B cell (primary cell): ENCODE measurements at regions not wholly inside any gene's neighbourhood (a gene's known extent, or its start where the extent isn't known, plus 50 kb on each side); places are given as distances from the start of the nearest gene placed in this dataset.

Experiments
- ATAC-seq: fragments of 200-7000 bp; cut with Tn5 transposase; one replicate; pipeline ENCODE4 v1.10.0; 2021; ENCODE audit warnings: low read depth, mild to moderate bottlenecking, moderate number of reproducible peaks, moderate library complexity
- CTCF ChIA-PET: fragments of 350-600 bp; sonication (Branson Sonifier 250); formaldehyde crosslinking; loops from one replicate; lab custom pipeline; 2021; ENCODE audit warnings: antibody characterized with exemption, inconsistent platforms; lab: Charles Lee
- POLR2A ChIA-PET: fragments of 350-600 bp; sonication (Branson Sonifier 250); formaldehyde crosslinking; loops from one replicate; lab custom pipeline; 2021; ENCODE audit warnings: antibody characterized with exemption; lab: Charles Lee
- DNase-seq: peaks from one replicate; pipeline ENCODE4 v3.0.0; 2013
- H2AFZ ChIP-seq: 2 replicates; pipeline ENCODE4 v1.6.1; 2012; ENCODE audit warnings: mild to moderate bottlenecking, low read depth, low read length; ENCODE audit not compliant: insufficient read depth, poor library complexity, severe bottlenecking
- H3K27ac ChIP-seq, 2 donors: 1 replicate in 1 of 2; 2 replicates in 1 of 2; pipeline ENCODE4 v1.5.1; 2012 to 2013; ENCODE audit warnings: low read length in 2 of 2, mild to moderate bottlenecking in 2 of 2, moderate library complexity in 1 of 2
- H3K27me3 ChIP-seq, 4 experiments: fragments of 200-600 bp in 1 of 4; sonication (generic) in 1 of 4; replicated peaks in 1 of 4; 1 replicate in 2 of 4; 2 replicates in 2 of 4; pipeline versions ENCODE4 v1.6.1 to v1.7.0; 2013 to 2016; ENCODE audit warnings: low read length in 3 of 4, mild to moderate bottlenecking in 2 of 4, mixed read lengths in 1 of 4, moderate library complexity in 1 of 4; ENCODE audit not compliant: insufficient read depth in 4 of 4, control insufficient read depth in 3 of 4; ENCODE audit errors: control extremely low read depth in 1 of 4
- H3K36me3 ChIP-seq, 2 experiments: replicated peaks in 1 of 2; 1 replicate in 1 of 2; 2 replicates in 1 of 2; pipeline versions ENCODE4 v1.6.1 to v1.7.1; 2013; ENCODE audit warnings: low read length in 1 of 2; ENCODE audit not compliant: insufficient read depth in 2 of 2, control insufficient read depth in 1 of 2; ENCODE audit errors: control extremely low read depth in 1 of 2, extremely low read depth in 1 of 2
- H3K4me1 ChIP-seq, 2 donors: fragments of 200-600 bp in 1 of 2; sonication (generic) in 1 of 2; 1 replicate in 1 of 2; 2 replicates in 1 of 2; pipeline versions ENCODE4 v1.5.1 to v1.6.1; 2013 to 2017; ENCODE audit warnings: low read length in 2 of 2; ENCODE audit not compliant: control insufficient read depth in 2 of 2, insufficient read depth in 2 of 2
- H3K4me2 ChIP-seq: replicated peaks from 2 replicates; pipeline ENCODE3; 2012; ENCODE audit warnings: mild to moderate bottlenecking, low read depth, low read length; ENCODE audit not compliant: poor library complexity, severe bottlenecking
- H3K4me3 ChIP-seq, 5 experiments: fragments of 200-600 bp in 1 of 5; sonication (generic) in 1 of 5; 1 replicate in 3 of 5; 2 replicates in 2 of 5; pipeline versions ENCODE4 v1.5.1 to v1.7.0; 2011 to 2016; ENCODE audit warnings: low read length in 4 of 5, mild to moderate bottlenecking in 4 of 5, low read depth in 2 of 5, control low read depth in 1 of 5, moderate library complexity in 1 of 5; ENCODE audit not compliant: insufficient read depth in 1 of 5; ENCODE audit errors: control extremely low read depth in 1 of 5, extremely low read depth in 1 of 5
- H3K79me2 ChIP-seq: fragments of 200-600 bp; sonication (generic); one replicate; pipeline ENCODE4 v1.6.0; 2016; ENCODE audit warnings: low read length; ENCODE audit not compliant: control insufficient read depth, insufficient read depth
- H3K9ac ChIP-seq: fragments of 200-600 bp; sonication (generic); 2 replicates; pipeline ENCODE4 v1.6.1; 2017; ENCODE audit warnings: mild to moderate bottlenecking, low read length, moderate library complexity
- H3K9me3 ChIP-seq, 3 donors: one replicate each; pipeline versions ENCODE4 v1.6.1 to v1.7.1; 2013; ENCODE audit warnings: low read length in 2 of 3; ENCODE audit not compliant: control insufficient read depth in 2 of 3, insufficient read depth in 1 of 3; ENCODE audit errors: control extremely low read depth in 1 of 3
- H4K20me1 ChIP-seq: 2 replicates; pipeline ENCODE4 v1.6.0; 2012; ENCODE audit warnings: mild to moderate bottlenecking, low read length; ENCODE audit not compliant: insufficient read depth, control insufficient read depth, poor library complexity, severe bottlenecking
- H3K27ac Mint-ChIP-seq: one replicate; pipeline ENCODE4 v1.8.0; 2021; ENCODE audit warnings: mixed read lengths
- H3K27me3 Mint-ChIP-seq: one replicate; pipeline ENCODE4 v1.8.0; 2021; ENCODE audit warnings: mixed read lengths
- H3K4me1 Mint-ChIP-seq: one replicate; pipeline ENCODE4 v1.8.0; 2021; ENCODE audit warnings: mixed read lengths
- H3K4me3 Mint-ChIP-seq: one replicate; pipeline ENCODE4 v1.8.0; 2021; ENCODE audit warnings: mixed read lengths
- H3K9me3 Mint-ChIP-seq: one replicate; pipeline ENCODE4 v1.8.0; 2022; ENCODE audit warnings: mixed read lengths; ENCODE audit not compliant: insufficient read depth
- CTCF ChIP-seq: fragments of 200-600 bp; IDR thresholded peaks from one replicate; pipeline ENCODE4 v1.8.0; 2022; ENCODE audit warnings: antibody characterized with exemption, mild to moderate bottlenecking
- EZH2 ChIP-seq: IDR thresholded peaks from 2 replicates; pipeline ENCODE4 v1.6.1; 2012; ENCODE audit warnings: borderline replicate concordance, low read depth, mild to moderate bottlenecking, moderate library complexity, low read length; ENCODE audit not compliant: insufficient read depth, poor library complexity, severe bottlenecking
- WGBS: methylation state at CpG from one replicate; pipeline ENCODE4 v1.1.5; 2013; ENCODE audit warnings: missing lambda C conversion rate; ENCODE audit not compliant: insufficient coverage; 5-methylcytosine and 5-hydroxymethylcytosine counted together
- intact Hi-C: fragments of 100-400 bp; cut with micrococcal nuclease; formaldehyde crosslinking; loops from one replicate; pipeline ENCODE4 v1.10.0; 2022

- H3K27me3 Mint-ChIP-seq = no peaks in the 10 kb centered on the region
- no peak for TF ChIP-seq EZH2
- no peak for TF ChIP-seq CTCF
- Histone ChIP-seq H3K27me3 (no peaks in the 10 kb centered on the region), H4K20me1 (no peaks in the 10 kb centered on the region), H3K36me3 (no peaks in the 10 kb centered on the region), H3K4me1 (no peaks in the 10 kb centered on the region), H3K4me3 (no peak overlapping the region), H2AFZ (no peak overlapping the region), H3K79me2 (no peaks in the 10 kb centered on the region), H3K4me2 (no peak overlapping the region), H3K9ac (no peak overlapping the region), H3K9me3 (peaks cover 0 to 3% (median 0%) of the 10 kb centered on the region in 3 donors), H3K27ac (no peak overlapping the region)
- no peaks in the 10 kb centered on the region for H3K9me3 Mint-ChIP-seq
- intact Hi-C loops = no loop called here
- ATAC-seq (no peak), DNase-seq (no peak)
- no peak overlapping the region for H3K4me3 Mint-ChIP-seq
- no peak overlapping the region for H3K27ac Mint-ChIP-seq
- CTCF ChIA-PET = no interaction called here
- H3K4me1 Mint-ChIP-seq = no peaks in the 10 kb centered on the region
- POLR2A ChIA-PET = no interaction called here
These were observed 476.8 kb downstream of the EPHA7 start for GRCh38 chr6:92942549-92942948.

- CTCF ChIA-PET = no interaction called here
- DNase-seq = no peak
- H3K4me3 ChIP-seq = no peak overlapping the region
- no peaks in the 10 kb centered on the region for H3K4me1 Mint-ChIP-seq
- no peak overlapping the region for H3K4me3 Mint-ChIP-seq
- H3K27me3 Mint-ChIP-seq = no peaks in the 10 kb centered on the region
- no peak overlapping the region for H3K27ac Mint-ChIP-seq
- WGBS = 95% methylated on average over 1 of the region's 1 CpG
- POLR2A ChIA-PET = no interaction called here
- H3K9ac ChIP-seq = no peak overlapping the region
- H3K9me3 Mint-ChIP-seq = peaks cover 14% of the 10 kb centered on the region
- no peak overlapping the region for H3K4me2 ChIP-seq
- H3K27me3 ChIP-seq = no peaks in the 10 kb centered on the region
- no peaks in the 10 kb centered on the region for H4K20me1 ChIP-seq
- no peak overlapping the region for H2AFZ ChIP-seq
- H3K36me3 ChIP-seq = no peaks in the 10 kb centered on the region
- H3K9me3 ChIP-seq = peaks cover 0 to 11% (median 0%) of the 10 kb centered on the region in 3 donors
- no peaks in the 10 kb centered on the region for H3K4me1 ChIP-seq
- H3K27ac ChIP-seq = no peak overlapping the region
- H3K79me2 ChIP-seq = no peaks in the 10 kb centered on the region
- TF ChIP-seq CTCF = no peak
- no peak for TF ChIP-seq EZH2
- intact Hi-C loops = no loop called here
- no peak for ATAC-seq
These were observed 484.7 kb downstream of the EPHA7 start for GRCh38 chr6:92934625-92935024.
